GM18511 (cell line): ENCODE measurements at regions not wholly inside any gene's neighbourhood (a gene's known extent, or its start where the extent isn't known, plus 50 kb on each side); places are given as distances from the start of the nearest gene placed in this dataset.

ENCODE experiments used
- ATAC-seq: cut with Tn5 transposase; IDR thresholded peaks from one replicate; pipeline ENCODE4 v1.9.1; 2021; ENCODE audit warnings: mild to moderate bottlenecking, moderate library complexity; ENCODE audit not compliant: unreplicated experiment

- ATAC-seq = no peak
These were observed 73.3 kb downstream of the RFC3 start for GRCh38 chr13:33891196-33891742.

- no peak for ATAC-seq
These were observed 75.6 kb downstream of the RFC3 start for GRCh38 chr13:33893559-33893958.

GRCh38 chr13:33904431-33904830, 86.5 kb downstream of the RFC3 start:
- no peak for ATAC-seq

DNA sequence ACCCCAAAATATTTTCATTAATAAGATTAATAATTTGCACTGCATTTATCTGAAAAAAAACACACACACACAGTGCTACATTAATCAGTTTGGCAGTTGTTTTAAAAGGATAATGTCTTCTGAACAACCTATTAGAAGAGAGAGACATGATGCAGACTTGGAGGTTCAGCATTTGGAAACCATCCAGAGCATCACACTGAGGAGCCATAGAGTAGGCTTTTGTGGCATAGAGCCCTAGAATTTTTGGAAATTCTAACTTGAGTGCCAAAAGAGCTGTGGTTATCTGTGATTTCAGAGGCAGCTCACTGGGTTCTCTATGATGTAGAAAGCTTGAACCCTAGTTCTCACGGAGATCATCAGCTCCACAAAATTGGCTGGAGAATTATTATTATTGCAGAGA, 90.2 kb downstream of the RFC3 start:
- ATAC-seq = no peak

DNA sequence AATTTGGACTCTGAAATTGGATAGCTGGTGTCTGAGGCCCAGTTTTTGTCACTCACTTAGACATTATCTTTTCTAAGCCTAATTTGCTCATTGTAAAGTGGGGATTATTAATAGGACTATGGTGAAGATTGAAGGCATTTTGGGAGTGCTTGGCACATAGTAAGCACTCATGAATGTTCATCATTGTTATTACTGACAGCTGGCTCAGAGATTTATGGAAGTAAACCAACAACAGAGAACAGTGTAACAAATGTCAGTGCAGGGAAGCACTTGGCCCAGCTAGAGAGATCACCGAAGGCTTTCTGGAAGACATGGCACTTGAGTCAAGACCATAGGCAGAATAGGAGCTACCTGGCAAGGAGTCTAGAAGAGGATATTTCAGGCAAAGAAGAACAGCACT, 92.3 kb downstream of the RFC3 start:
- no peak for ATAC-seq

DNA sequence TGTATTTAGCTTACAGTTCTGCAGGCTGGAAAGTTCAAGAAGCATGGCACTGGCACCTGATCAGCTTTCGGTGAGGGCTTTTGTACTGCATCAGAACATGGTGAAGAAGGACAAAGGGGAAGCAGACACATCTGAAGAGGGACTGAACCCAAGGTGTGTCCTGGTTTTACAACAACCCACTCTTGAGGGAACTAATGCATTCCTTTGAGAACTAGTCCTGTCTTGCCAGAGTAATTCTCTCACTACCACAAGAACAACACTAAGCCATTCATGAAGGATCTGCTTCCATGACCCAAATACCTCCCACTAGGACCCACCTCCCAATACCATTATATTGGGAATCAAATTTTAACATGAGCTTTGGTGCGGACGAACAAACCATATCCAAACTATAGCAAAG, 93.6 kb downstream of the RFC3 start:
- ATAC-seq = no peak

DNA sequence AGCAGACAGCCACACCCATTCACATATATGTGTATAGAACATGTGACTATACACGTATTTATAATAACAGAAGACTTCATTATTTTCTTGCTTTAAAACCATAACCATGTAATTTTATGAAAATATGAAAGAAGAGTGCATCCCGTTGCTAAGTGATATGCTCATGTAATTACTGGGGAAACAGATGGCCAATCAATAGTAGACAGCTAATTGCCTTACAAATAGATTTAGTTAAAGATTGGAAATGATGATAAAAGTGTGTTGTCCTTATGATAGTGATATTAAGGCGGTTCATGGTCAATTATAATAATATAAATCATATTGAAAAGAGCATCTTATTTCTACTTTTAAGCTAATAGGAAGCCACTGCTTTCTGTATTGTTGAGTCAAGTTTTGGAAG, 95.9 kb downstream of the RFC3 start:
- ATAC-seq = no peak

- ATAC-seq = no peak
These were observed 99.2 kb downstream of the RFC3 start for GRCh38 chr13:33917190-33917589.

GRCh38 chr13:33918199-33918932, 100.4 kb downstream of the RFC3 start:
- ATAC-seq = no peak

- ATAC-seq = no peak
These were observed 101.2 kb downstream of the RFC3 start for GRCh38 chr13:33919120-33919519.

- no peak for ATAC-seq
These were observed 107.6 kb downstream of the RFC3 start for GRCh38 chr13:33925563-33925962.

DNA sequence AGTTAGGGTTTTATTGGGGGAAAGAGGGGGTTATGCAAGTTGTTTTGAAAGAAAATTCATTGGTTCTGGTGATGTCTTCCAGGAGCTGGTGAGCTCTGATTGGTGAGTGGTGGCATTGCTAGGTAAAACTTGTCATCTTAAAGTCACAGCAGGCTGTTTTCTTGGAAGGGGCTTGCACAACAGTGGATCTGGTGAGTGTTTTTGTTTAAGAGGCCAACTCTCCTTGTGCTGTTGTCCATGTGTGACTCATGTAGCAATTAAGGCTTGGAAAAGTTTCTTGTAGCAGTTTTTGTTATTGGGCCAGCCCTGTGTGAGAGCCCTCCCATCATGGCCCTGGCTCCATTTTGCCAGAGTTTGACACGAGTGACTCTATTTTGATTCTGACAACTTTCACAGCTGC, 109.4 kb downstream of the RFC3 start:
- no peak for ATAC-seq

DNA sequence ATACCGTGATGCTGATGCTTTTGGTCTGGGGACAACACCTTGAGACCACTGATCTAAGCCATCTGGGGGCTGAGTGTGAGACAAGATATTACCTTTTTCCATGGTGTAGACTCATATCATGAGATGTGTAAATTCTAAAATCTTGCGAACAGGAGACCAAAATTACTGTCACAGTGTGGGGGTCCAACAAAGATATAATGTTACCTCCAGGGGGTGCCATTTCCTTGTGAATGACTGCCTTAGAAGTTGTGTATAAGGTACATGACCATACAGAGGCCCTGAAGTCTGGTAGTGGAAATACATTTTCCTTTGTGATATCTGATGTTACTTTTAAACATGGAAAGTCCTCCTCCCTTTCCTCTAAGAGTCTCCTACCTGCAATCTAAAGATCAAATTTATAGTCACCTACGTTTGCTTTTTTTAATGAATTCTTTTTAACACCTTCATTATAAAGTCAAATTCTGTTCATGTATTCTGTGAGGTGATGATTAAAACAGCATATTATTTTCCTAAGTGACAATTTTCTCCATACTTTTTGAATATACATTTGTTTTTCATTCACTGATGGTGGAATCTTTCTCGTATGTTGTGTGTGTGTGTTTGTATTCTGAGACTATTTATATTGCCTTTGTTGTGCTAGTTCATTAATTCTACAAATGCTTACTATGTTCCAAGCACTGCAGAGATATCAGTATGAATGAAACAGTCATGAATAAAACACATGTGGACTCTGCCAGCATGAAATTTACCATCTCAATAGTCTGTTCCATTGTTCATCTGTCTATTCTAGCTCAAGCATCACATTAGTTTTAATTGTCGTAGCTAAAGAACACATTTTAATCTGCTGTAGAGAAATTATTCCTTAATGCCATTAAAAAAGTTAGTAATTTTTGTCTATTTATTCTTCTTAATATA, 113.7 kb downstream of the RFC3 start:
- ATAC-seq = peak; percentile 71

DNA sequence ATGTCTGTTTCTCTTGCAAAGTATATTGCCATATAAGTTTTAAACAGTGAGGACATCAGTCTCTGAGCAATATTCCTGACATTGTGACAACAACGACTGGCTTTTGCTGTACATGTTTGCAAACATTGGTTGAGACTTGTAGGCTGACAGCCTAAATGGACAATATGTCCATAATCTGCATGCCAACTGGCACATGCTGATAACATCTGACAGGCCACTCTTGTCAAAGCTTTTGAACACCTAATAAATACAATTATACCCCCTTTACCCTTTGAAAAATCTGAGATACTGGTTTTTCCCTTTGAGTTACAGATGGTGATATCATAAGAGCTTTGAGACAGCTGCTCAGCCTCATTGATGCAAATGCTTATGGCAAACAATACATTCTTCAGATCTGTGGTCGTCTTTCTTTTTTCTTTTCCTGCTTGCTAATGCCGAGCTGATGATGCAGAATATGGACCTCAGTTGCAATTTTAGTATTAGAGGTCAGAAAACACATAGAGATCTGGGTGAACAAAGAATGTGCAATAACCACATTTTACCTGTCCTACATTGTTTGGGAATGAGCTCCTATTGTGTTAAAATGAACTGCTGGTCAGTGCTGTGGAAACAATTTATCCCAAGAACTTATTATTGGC, 114.9 kb downstream of the RFC3 start:
- no peak for ATAC-seq

- ATAC-seq = no peak
These were observed 115.9 kb downstream of the RFC3 start for GRCh38 chr13:33933810-33934209.

GRCh38 chr13:33934343-33934742, 116.4 kb downstream of the RFC3 start:
- no peak for ATAC-seq

DNA sequence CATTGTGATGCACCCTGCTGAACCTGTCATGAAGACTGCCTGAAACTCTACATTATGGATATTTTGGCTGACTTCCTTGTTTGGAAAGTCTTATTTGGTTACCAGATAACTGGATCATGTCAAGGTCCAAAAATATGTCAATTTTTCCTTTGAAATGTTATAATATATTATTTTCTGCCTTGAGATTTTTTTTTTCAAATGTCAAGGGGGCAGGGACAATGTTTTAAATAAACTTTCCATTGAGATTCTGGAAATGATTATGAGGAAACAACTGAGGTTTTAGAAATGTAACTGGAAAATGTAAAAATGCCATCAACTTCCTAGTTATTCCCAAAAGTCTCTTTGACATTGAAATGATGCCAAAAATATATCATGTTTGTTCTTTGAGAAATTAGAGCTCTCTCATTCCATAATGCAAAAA, 117.0 kb downstream of the RFC3 start:
- ATAC-seq = no peak

- no peak for ATAC-seq
These were observed 118.0 kb downstream of the RFC3 start for GRCh38 chr13:33935969-33936368.

DNA sequence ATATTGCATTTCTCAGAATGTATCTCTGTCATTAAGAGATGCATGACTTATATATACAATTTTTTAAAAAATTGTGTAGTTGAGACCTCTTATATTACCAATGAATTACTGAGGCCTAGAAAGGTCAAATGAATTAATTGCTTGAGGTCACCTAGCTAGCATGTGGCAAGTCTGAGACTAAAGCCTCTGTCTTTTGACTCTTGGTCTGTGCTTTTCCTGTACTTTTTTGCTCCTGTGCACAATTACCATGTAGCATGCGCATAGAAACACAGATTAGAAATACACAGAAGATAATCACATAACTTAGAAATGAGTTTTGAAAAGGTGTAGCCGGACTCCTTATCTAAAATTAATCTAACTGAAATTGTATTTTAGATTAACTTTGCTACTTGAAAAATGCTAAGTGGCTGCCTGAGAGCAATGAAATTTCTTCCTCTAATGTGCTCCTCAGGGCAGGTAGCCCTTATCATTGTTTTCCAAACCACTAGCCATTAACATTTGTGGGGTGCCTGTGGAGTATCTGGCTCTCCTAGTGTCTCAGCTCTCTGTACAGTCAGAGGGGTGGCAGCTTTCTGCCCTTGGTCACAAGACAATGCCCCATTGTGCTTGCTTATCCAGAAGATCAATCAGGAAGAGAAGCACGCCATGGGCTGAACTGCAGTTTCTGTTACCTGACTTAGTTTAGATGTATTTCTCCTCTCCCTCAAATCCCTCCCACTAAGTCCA, 119.6 kb downstream of the RFC3 start:
- no peak for ATAC-seq

GRCh38 chr13:33940256-33940655, 122.3 kb downstream of the RFC3 start:
- ATAC-seq = no peak

GRCh38 chr13:33940898-33941297, 122.9 kb downstream of the RFC3 start:
- no peak for ATAC-seq
